ENCODE measurements at regions not wholly inside any gene's neighbourhood (a gene's known extent, or its start where the extent isn't known, plus 50 kb on each side); places are given as distances from the start of the nearest gene placed in this dataset.

DNA sequence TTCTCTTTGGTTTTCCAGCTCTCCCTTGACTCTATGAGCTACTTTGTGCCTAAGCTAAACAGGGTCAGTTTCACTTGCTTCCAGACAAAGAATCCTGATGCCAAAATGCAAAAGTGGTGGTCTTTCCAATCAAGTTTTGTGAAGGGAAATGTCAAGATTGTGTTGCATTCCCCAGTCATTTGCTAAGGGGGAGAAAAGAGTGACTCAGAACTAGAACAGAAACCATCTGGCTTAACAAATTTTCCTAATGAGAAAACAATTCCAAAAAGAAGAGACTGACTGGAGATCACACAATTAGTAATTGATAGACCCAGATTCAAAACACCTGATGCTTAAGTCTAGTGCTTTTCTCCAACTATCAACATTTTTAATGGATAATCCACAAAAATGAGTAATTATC lies 235.1 kb upstream of the DIO2 start:
- no peak for DNase-seq (ENCODE audit: low spot score)

- DNase-seq (ENCODE audit: low spot score), result no peak
Measured at GRCh38 chr14:80445605-80446004, 234.3 kb upstream of the DIO2 start.

GRCh38 chr14:80434574-80435321 lies 223.4 kb upstream of the DIO2 start:
- DNase-seq (ENCODE audit: low spot score), result peak; percentile 69

GRCh38 chr14:80433811-80434210 lies 222.5 kb upstream of the DIO2 start:
- no peak for DNase-seq (ENCODE audit: low spot score)

DNA sequence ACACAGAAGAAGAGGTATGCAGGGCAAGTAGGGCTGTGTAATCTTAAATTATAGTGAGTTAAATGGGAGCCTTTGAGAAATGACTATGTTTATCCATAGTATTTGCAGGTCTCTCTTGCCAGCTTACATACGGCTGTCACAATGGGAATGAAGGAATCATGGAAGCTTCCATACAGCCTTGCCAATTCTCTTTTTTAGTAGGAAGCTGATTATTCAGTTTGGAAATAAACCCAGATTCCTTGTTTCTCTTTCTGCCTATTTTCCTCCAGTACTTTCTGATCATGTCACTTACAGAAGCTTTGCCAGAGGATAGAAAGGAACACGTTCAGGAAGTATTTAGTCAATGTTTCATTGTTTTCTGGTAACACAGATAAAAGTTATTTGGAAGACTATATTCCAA lies 217.4 kb upstream of the DIO2 start:
- DNase-seq (ENCODE audit: low spot score), result no peak

DNA sequence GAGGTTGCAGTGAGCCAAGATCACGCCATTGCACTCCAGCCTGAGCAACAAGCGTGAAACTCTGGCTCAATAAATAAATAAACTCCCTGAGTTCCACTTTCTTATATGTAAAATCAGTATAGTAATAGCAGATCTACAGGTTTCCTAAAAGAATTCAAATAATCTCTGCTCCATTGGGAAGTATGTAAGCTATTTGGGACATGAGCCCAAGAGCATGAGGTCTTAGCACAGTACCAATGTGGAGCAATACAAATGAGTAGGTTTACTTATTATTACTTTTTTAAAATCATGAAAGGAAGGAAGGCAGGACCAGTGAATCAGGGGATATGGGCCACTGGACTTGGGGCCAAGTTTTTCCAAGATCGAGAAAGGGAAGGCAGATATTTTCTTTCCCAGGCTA lies 216.9 kb upstream of the DIO2 start:
- DNase-seq (ENCODE audit: low spot score), result no peak

DNA sequence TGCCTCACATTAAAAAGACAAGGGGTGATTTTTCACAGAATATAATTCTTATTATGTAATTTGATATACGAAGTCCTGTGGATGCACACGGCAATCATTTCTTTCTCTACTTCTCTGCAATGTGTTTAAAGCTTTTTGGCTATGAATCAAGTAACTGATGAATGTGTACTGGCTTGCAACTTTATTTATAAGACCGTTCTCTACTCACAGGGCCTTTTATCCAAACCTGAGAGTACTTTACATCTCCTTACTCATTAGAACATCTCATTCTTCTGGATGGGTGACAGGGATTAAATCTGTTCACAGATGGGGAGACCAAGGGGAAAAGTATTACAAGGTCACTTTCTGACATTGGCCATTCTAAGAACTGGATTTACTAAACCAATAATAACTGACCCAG lies 215.8 kb upstream of the DIO2 start:
- DNase-seq (ENCODE audit: low spot score), result peak; percentile 11

DNA sequence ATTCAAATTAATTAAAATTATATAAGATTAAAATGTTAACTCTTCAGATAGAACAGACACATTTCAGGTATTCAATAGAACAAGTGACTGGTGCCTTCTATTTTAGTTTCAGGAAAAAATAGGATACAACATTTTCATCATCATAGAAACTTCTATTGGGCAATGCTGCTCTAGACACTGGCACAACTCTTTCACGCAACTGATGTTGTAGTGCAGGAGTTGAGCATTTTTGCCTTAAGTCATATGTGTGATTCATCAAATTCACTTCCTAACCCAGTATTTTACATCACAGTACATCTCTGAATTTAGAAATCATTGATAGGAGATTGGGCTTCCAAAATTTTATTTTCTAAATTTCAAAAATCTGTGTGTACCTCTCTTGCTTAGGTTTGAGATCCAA lies 215.4 kb upstream of the DIO2 start:
- peak; percentile 26 for DNase-seq (ENCODE audit: low spot score)

- DNase-seq (ENCODE audit: low spot score), result peak; percentile 89
Measured at GRCh38 chr14:80425686-80426085, 214.4 kb upstream of the DIO2 start.

- DNase-seq (ENCODE audit: low spot score), result no peak
Measured at GRCh38 chr14:80419769-80420168, 208.5 kb upstream of the DIO2 start.

DNA sequence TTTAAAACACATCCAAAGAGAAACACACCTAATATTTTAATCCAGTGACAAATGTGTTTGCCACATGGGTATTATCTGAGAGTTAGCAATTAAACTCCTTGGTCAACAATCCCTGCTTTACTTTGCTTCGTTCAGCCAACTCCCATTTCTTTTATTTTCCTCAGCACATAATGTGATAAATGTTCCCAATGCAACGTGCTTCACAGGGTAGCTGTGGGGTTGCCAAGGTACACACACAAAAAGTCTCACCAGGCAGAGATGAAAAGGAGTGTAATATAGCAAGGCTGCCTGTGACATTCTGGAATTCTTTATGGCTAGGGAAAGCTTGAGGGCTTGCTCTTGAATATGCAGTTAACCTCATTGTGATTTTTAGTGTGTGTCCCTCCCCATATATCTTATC lies 208.0 kb upstream of the DIO2 start:
- DNase-seq (ENCODE audit: low spot score), result no peak

DNA sequence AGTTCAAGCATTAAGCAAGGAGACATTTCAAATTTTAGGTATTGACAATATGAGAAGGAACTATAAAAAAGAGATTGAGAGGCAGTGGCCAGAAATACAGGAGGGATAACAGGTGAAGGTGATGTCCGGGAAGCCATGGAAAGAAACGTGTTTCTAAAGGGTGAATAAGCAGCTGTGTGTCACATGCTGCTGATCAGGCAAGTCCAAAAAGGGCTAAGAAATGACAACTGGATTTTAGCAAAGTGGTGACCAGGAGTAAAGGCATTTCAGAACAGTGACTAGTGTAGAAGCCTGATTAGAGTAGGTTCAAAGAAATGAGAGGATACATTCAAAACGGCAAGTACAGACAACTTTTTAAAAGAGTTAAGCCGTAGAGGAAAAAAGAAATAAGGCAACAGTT lies 204.3 kb upstream of the DIO2 start:
- no peak for DNase-seq (ENCODE audit: low spot score)

- DNase-seq (ENCODE audit: low spot score), result no peak
Measured at GRCh38 chr14:80414080-80414479, 202.8 kb upstream of the DIO2 start.

- DNase-seq (ENCODE audit: low spot score), result no peak
Measured at GRCh38 chr14:80404413-80404812, 193.1 kb upstream of the DIO2 start.

DNA sequence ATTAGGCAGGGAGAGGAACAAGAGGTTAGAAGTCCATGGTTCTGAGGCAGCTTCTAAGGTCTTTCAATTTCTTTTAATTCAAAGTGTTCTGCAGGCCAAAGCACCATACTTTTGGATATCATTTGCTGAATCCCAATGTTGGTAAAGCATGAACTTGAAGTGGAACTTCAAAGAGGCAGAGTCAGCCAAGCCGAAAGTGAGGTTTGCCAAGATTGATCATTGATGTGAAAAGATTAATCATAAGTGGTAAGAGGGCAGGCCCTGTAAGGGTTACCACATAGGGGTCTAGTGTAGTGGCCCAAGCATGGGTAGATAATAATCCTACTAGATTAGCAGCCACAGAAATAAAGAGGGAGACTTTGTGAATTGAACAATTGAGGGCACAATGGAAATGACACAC lies 191.7 kb upstream of the DIO2 start:
- DNase-seq (ENCODE audit: low spot score), result no peak

DNA sequence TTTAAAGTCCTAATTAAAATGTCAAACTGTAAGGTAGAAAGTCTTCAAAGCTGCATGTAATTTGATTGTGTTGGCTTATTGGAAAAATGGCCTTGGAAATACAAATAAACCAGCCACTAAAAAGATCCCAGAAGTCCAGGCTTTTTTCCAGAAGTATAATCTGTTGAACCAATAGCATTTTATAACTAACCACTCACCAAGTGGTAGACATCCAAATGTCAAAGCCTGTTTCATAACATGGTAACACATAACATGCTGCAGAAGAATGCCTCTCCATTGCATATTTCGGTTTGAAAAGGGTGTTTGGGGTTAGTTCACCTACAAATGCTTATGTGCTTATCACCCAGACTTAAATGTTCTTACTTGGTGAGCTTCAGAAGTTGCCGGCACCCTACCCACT lies 183.7 kb upstream of the DIO2 start:
- DNase-seq (ENCODE audit: low spot score), result no peak

DNA sequence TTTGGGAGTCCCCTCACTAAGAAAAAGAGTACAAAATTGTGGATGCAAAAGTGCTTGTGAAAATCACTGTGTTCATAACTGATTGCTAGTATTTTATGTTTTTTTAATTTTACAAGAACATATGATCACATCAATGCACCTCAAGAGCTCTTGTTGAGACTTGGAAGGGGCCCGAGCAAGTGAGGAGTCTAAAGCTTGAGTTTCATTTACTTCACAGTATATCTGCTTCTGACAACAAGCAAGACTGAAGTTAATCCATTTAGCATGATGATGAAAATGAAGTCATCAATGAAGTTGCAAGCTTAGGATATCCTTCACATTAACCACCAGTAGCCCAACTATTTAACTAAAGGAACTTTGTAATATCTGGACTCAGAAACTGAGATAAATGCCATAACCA lies 182.5 kb upstream of the DIO2 start:
- no peak for DNase-seq (ENCODE audit: low spot score)

GRCh38 chr14:80390906-80391305 lies 179.6 kb upstream of the DIO2 start:
- DNase-seq (ENCODE audit: low spot score), result peak; percentile 31

GRCh38 chr14:80388980-80389711 lies 177.8 kb upstream of the DIO2 start:
- DNase-seq (ENCODE audit: low spot score), result peak; percentile 86

- no peak for DNase-seq (ENCODE audit: low spot score)
Measured at GRCh38 chr14:80387563-80387981, 176.3 kb upstream of the DIO2 start.

GRCh38 chr14:80385336-80385735 lies 174.0 kb upstream of the DIO2 start:
- DNase-seq (ENCODE audit: low spot score), result no peak

DNA sequence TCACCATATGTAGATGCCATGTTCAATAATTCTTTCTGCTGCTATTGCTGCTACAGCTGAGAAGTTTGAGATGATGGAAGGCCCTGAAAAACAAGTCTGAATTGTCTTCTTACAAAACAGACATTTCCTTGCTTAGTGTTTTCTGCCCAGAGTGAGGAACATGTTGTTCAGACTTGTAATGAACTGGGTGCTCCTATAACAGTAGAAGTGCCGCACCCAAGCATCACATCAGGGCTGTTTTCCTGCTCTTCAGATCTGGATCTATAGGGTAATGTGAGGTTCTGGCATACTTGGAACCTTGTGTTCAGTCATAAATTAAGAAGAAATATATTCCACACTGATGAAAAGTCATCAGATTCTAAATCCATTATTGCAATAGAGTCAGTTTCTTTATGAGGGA lies 171.9 kb upstream of the DIO2 start:
- no peak for DNase-seq (ENCODE audit: low spot score)

GRCh38 chr14:80381807-80382363 lies 170.6 kb upstream of the DIO2 start:
- DNase-seq (ENCODE audit: low spot score), result no peak
